NCI-H69 (cell line): ENCODE measurements at regions not wholly inside any gene's neighbourhood (a gene's known extent, or its start where the extent isn't known, plus 50 kb on each side); places are given as distances from the start of the nearest gene placed in this dataset.
A peak's percentile ranks its signal among the peaks of the same experiment; 100 is the strongest.
"Not testable (repeated sequence)": the region's sequence is repeated elsewhere in the genome, so short reads cannot be mapped to it uniquely, and the experiment has no call there.

ENCODE experiments used
- DNase-seq: peaks from one replicate; lab custom pipeline; 2025; lab: John Stamatoyannopoulos, UW

DNA sequence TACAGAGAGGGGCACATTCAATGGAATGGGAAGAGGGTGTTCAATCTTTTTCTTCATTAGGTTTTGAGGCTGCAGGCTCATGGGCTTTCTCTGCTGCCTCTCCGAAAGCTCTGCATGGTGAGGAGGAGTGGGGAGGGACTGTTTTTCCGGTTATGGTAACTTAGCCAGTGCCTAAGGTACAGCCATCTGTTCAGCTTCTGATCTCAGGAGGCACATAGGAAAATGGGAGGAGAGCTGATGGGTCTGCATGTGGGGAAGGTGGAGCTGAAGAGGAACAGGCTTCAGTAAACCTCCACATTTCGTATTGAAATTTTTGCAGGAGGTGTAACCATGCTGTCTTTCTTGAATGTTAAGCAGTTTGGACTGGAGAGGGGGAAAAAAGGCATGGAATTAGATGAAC, 1020.4 kb upstream of the WWC1 start:
- no peak for DNase-seq

DNA sequence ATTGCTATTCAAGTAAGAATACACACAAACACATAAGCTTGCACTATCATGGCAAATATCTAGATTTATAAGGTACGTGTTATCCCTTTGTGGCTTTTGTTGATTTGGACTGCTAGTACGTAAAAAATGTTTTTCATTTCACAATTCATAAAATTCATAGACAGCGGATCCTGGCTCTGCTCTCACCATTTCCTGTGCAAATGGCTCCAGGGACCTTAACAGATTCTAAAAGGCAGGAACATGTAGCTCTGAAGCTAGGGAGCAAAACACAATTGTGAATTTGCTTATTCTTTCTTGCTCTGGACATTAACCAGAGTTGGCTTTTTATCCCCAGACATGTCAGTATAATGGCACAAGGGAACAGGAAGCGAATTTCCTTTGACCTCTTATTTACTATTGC, 1019.9 kb upstream of the WWC1 start:
- no peak for DNase-seq

DNA sequence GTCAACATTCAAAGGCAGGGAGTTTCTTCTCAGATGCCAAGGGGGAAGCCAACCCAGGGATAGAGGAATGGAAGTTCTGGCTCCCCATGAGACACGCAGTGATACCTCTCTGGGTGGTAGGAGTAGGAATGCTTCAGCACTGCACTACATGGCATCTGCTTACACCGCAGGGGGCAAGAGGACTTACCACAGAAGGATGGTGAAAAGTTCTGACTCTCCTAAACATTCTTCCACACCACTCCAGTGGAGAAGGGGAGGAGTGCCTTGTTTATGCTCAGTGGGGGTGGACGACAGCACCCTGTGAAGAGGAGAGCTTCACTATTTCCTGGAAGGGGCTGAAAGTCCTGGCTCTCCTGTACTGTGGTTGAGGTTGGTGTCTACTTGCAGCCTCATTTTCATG, 1011.3 kb upstream of the WWC1 start:
- no peak for DNase-seq

DNA sequence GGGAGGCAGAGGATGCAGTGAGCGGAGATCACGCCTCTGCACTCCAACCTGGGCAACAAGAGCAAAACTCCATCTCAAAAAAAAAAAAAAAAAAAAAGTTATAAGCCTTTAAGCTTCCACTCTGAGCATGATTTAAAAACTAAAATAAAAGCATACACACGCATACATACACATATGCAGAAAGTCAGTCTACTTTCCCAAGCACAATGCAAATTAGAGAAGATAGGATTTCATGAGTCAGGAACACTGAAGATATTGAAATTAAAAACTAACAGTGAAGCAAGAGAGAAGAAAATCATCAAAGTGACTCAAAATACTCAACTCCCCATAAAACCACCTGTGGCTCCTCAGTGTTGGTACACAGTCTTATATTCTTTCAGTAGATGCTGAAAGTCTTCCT, 1009.5 kb upstream of the WWC1 start:
- no peak for DNase-seq

GRCh38 chr5:167283691-167284090, 1007.8 kb upstream of the WWC1 start:
- no peak for DNase-seq

DNA sequence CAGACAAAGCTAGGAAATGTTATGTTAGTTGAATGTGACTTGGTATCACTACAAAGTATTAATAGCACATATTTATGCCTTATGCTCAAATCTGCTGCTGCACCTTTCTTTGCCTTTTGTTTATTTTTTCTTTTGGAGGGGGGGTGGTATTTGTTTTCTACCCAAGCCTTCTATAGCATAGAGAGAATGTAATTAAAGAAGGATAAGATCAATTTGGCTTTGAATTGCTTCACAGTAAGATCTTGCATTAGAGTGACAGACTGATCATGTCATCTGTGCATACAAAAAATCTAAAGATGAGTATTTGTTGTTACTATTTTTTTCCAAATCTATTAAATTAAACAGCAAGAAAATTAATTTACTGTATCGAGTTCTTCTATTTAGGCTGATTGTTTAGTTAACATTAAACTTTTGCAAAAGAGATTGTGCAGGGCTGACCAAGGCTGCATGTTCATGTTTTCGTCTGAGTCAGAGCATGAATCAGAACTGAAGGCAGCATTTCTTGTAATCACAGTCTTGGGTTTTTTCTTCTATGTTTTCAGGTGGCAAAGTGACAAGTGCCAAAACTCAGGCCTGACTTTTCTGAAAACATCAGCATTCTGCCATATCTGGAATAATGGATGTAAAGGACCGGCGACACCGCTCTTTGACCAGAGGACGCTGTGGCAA, 1007.1 kb upstream of the WWC1 start:
- DNase-seq = no peak

- no peak for DNase-seq
Observed at GRCh38 chr5:167285591-167285990, 1005.9 kb upstream of the WWC1 start.

- no peak for DNase-seq
Observed at GRCh38 chr5:167286891-167287290, 1004.6 kb upstream of the WWC1 start.

GRCh38 chr5:167290478-167290877, 1001.0 kb upstream of the WWC1 start:
- DNase-seq = no peak

- DNase-seq = peak; percentile 51
Observed at GRCh38 chr5:167294882-167295680, 996.4 kb upstream of the WWC1 start.

DNA sequence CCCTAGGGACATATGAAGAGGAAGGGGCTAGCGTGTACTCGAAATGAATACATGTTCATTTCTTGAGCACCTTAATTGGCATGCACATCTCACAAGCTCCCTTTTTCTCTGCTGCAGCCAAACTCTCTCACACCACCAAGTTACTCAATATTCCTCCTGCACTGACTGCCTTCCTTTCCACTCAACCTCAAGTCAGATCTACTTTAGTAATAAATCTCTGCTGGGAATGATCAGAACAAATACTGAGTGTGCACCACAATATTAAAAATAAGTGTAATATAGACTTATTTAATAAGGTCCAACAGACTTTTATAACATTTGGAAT, 995.8 kb upstream of the WWC1 start:
- no peak for DNase-seq

GRCh38 chr5:167296066-167296465, 995.4 kb upstream of the WWC1 start:
- DNase-seq = no peak

DNA sequence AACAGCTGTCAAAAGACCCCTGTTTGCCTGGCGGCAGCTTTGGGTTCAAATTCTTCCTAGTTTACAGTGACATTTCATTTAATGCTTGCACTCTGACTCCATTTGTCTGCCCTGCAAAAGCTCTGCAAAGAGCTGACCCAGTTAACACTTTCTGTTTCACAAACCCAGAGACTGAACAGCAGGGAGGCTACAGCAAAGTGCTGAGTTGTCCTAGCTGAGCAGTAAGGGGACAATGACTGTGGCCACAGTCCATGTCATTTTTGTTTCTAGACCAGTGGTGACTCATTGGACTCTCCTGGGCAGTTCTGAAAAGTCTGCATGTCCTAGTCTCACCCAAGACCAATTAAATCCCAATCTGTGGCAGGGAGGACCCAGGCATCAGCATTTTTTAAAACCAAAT, 994.8 kb upstream of the WWC1 start:
- DNase-seq = no peak

DNA sequence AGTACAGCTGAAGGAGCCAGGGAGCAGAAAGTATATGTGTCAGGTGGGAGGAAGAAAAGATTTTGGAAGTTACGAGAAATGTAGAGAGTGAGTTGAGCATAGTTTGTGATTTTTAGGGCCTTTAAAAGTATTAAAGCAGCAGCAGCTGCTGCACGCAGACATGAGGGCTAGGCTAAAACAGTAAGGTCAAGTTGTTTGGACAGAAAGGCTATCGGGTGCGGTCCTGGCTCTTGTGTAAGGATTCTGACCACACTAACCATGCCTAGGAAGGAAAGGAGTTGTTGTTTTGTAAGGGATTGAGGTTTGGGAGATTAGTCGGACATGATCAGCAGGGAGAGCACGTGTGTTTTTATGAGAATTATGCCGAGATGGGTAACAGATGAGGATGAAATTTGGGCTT, 991.6 kb upstream of the WWC1 start:
- DNase-seq = not testable (repeated sequence)

- no peak for DNase-seq
Observed at GRCh38 chr5:167303582-167303981, 987.9 kb upstream of the WWC1 start.

DNA sequence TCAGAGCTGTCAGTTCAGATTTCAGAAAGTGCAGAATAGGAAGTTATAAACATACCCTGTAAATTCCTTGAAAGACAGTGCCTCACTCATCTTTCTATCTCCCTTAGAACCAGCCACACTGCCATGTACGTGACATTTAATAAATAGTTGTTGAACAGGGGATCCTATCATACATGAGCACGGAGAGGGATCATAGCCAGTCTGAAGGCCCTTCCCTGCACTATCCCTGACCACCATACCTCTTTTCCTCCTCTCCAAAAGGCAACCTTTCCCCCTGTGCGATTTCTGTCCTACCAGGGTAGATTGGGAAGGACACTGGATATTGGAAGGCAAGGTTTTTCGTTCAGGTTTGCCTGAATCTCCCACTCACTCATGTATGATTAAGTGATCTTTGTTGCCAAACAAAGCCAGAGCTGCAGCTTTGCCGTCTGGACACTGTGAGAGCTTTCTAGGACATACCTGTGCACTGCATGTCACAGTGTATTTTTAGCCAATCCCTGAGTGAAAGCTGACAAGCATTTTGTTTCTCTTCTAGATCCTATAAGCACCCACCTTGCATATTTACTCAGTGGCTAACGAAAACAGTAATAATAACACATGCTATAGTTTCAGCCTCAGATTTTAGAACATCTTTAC, 986.5 kb upstream of the WWC1 start:
- no peak for DNase-seq

GRCh38 chr5:167305591-167306213, 985.7 kb upstream of the WWC1 start:
- no peak for DNase-seq

DNA sequence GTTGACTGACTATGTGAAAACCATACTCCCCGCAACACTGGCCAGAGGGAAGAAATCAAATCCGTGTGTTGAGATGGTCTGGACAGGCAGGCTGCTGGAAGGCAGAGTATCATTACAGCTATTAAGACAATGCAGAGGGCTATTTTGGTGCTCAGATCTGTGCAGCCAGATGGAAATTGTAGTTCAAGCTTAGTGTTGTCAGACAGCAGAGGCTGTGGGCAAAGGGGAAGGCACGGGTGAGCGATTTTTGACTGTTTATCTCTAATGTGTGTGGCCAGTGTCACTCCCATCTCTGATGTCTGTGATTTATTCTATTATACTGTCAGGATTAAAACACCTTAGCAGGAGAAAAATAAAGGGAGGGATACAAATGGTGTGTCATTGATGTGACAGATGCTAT, 984.4 kb upstream of the WWC1 start:
- DNase-seq = no peak

- DNase-seq = no peak
Observed at GRCh38 chr5:167308466-167308865, 983.0 kb upstream of the WWC1 start.

DNA sequence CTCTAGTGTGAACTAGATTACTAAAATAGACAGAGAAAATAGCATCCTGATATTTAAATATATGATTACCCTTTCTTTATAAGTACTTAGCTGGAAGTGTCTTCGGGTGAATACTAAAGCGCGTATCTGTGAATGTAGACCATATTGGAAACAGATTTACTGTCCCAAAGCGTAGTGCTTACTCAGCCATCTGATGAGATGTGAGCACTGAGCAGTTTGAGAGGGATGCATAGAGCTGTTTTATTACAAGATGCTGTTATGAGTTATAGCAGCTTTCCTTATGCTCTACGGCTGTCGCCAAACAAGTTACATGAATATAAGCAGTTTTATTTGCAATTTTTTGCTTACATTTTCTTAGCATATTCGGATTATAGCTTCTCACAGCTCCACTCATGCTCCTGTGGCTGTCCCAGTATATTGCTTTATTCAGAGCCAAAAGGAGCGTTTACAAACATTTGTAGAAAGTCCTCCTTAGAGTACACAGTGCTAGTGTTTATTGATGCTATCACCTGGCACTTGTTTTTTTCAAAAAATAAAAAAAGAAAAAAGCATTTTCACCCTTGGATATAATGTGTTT, 981.4 kb upstream of the WWC1 start:
- DNase-seq = no peak

DNA sequence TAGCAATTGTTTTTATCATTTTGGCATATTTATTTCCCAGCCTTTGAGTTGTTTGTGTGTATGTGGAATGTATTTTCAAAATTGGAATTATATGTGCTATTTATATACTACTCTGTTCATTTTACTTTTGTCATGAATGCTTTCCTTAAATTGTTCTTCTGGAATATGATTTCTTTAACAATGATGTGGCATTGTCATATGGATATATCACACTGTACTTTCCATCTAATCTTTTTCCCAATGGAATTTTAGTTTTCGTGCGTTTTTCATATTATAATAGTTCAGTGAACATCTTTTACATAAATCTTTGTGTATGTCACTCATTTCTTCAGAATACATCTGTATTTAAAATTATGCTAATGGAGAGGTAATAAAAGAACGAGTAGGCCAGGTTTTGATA, 980.1 kb upstream of the WWC1 start:
- DNase-seq = no peak

DNA sequence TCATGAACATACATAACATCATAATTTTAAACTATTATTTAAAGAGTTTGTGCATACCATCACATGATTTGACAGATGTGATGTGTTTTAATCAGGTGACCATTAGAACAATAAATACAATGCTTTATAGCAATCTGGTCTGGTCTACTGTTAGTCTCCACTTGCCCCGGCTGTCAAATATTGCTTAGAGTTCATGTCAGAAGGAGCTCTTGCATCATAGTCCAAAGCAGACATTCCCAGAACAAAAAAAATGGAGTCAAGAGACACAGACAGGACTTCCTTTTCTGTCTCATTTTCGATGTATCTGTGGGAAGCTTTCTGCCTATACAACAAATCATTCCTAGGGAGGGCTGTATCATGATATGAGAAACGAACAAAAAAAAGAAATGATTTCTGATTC, 979.2 kb upstream of the WWC1 start:
- DNase-seq = no peak

GRCh38 chr5:167315762-167316161, 975.7 kb upstream of the WWC1 start:
- DNase-seq = peak; percentile 24
